ENCODE measurements at regions not wholly inside any gene's neighbourhood (a gene's known extent, or its start where the extent isn't known, plus 50 kb on each side); places are given as distances from the start of the nearest gene placed in this dataset.
"Not testable (repeated sequence)": the region's sequence is repeated elsewhere in the genome, so short reads cannot be mapped to it uniquely, and the experiment has no call there.

- no peak for DNase-seq (ENCODE audit: low read depth)
- no peak overlapping the region for H3K4me3 ChIP-seq (ENCODE audit: low read length)
- TF ChIP-seq CTCF (IDR thresholded peaks at IDR 0.05; ENCODE audit: insufficient read depth, low read depth, low read length, missing control alignments), result no peak
These were observed 2422.9 kb upstream of the PCDH20 start for GRCh38 chr13:63838366-63839110.

- H3K4me3 ChIP-seq (ENCODE audit: low read length); DNase-seq (ENCODE audit: low read depth): not testable (repeated sequence)
These were observed 2422.1 kb upstream of the PCDH20 start for GRCh38 chr13:63837701-63838100.

GRCh38 chr13:63829609-63830008 lies 2414.0 kb upstream of the PCDH20 start:
- H3K4me3 ChIP-seq (ENCODE audit: low read length); DNase-seq (ENCODE audit: low read depth): not testable (repeated sequence)

DNA sequence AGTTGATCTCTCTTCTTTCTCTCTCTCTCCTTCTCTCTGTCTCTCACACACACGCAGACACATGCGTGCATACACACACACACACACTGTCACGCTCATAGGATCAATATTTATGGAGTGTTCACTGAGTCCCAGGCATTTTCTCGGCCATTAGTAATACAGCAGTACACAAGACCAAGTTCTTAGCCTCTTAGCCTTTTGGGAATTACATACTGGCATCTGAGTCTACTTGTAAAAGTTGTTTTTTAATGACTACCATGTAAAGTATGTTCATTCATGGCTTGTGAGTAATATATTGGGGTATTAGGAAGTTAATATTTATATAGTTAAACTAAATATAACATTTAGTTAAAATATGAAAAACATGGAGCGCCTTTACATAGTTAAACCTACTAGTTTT lies 2406.1 kb upstream of the PCDH20 start:
- not testable (repeated sequence) for H3K4me3 ChIP-seq (ENCODE audit: low read length); DNase-seq (ENCODE audit: low read depth)

GRCh38 chr13:63811428-63812004 lies 2395.9 kb upstream of the PCDH20 start:
- H3K4me3 ChIP-seq (ENCODE audit: low read length); DNase-seq (ENCODE audit: low read depth): not testable (repeated sequence)

DNA sequence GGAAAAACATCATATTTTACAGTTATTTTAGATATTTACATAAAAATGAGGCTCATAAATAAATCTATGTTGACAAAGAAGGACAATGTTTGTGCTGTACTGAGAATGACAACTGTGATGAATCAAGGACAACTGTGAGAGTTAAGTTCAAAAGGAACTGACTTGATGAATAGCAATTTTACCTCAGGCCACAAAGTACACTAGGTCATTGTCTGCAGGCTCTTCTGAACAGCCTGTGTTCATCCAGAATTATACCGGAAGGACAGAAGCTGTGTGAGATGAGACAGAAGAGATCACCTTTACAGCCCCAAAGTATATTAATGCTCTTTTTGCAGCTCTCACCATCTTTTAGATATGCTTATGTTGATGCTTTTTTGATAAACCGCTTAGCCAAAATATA lies 2375.5 kb upstream of the PCDH20 start:
- not testable (repeated sequence) for H3K4me3 ChIP-seq (ENCODE audit: low read length); DNase-seq (ENCODE audit: low read depth)

DNA sequence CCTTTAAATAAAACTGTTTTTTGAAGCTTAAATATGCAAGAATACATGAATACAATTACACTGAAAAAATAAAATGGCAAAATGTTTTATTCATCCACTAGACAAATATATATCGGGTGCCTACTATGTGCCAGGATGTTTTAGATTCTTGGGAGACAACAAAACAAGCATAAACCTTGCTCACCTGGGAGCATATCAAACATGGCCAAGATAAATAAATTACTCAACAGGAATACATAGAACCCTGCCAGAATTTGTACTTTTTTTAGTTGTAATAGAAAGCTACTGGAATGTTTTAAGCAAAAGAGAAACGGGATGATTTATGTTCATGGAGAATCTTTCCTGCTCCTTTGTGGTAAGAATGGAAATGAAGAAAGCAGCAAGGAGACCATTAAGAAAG lies 2358.5 kb upstream of the PCDH20 start:
- no peak for TF ChIP-seq CTCF (IDR thresholded peaks at IDR 0.05; ENCODE audit: insufficient read depth, low read depth, low read length, missing control alignments)
- DNase-seq (ENCODE audit: low read depth), result no peak
- no peak overlapping the region for H3K4me3 ChIP-seq (ENCODE audit: low read length)

DNA sequence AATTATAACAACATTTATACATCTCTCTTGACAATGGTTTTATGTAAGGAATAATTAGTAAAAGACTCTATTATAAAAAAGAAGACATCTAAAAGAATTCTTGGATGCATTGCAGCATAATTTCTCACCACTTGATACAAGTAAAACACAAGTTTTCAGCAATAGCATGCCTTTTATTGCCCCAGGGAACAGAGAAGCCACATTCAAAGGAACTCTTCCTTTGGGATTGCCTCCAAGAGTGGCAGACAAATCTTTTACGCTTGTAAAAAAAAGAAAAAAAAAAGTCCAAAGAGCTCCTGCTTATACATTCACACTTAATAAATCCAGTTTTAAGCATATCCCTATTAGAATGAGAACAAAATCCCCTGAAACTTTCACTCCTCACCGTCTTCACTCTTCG lies 2357.8 kb upstream of the PCDH20 start:
- TF ChIP-seq CTCF (IDR thresholded peaks at IDR 0.05; ENCODE audit: insufficient read depth, low read depth, low read length, missing control alignments), result no peak
- no peak for DNase-seq (ENCODE audit: low read depth)
- no peak overlapping the region for H3K4me3 ChIP-seq (ENCODE audit: low read length)

- not testable (repeated sequence) for DNase-seq (ENCODE audit: low read depth)
These were observed 2342.0 kb upstream of the PCDH20 start for GRCh38 chr13:63757683-63758082.

DNA sequence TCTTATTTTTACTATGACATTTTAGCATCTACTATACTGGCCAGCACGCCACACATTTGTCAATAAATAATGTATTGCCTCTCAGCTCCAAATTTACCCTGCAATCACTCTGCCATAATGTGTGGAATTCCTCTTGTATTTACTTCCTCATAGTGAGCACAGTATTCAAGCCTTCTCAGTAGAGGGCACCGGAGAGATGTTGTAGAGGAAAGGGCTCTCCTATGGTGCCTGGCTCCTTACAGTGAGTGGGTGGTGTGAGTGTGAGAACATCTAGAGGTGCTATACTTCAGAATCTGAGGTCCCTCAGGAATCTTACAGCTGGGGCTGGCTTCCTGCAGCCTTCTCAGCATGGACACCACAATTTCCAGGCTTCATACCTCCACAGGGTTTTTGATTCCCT lies 2334.2 kb upstream of the PCDH20 start:
- DNase-seq (ENCODE audit: low read depth); H3K4me3 ChIP-seq (ENCODE audit: low read length): not testable (repeated sequence)

More at GRCh38 chr13:63757683-63758082, 2342.0 kb upstream of the PCDH20 start:
- H3K4me3 ChIP-seq (ENCODE audit: low read length), result not testable (repeated sequence)

GRCh38 chr13:63741814-63742101 lies 2326.1 kb upstream of the PCDH20 start:
- not testable (repeated sequence) for DNase-seq (ENCODE audit: low read depth)

More at GRCh38 chr13:63741814-63742101, 2326.1 kb upstream of the PCDH20 start:
- not testable (repeated sequence) for H3K4me3 ChIP-seq (ENCODE audit: low read length)

All from epithelial cell of esophagus (primary cell).